Caco-2 (cell line): ENCODE measurements at regions not wholly inside any gene's neighbourhood (a gene's known extent, or its start where the extent isn't known, plus 50 kb on each side); places are given as distances from the start of the nearest gene placed in this dataset.

Experiments used
- BruUV-seq: library from RNA; stranded (reverse); fragments of 400-500 nt; replicated peaks from 2 replicates; lab custom pipeline; 2021; lab: Mats Ljungman, UMichigan
- CTCF ChIA-PET: fragments of 300-600 bp; sonication (Branson Sonifier 250); formaldehyde crosslinking; loops from one replicate; lab custom pipeline; 2022; ENCODE audit warnings: antibody characterized with exemption; lab: Charles Lee
- POLR2A ChIA-PET: fragments of 300-600 bp; sonication (Branson Sonifier 250); formaldehyde crosslinking; loops from one replicate; lab custom pipeline; 2022; ENCODE audit warnings: antibody characterized with exemption; lab: Charles Lee
- DNase-seq, 2 experiments: peaks; one replicate each; pipeline versions ENCODE4 v3.0.0 to v3.0.0-alpha.2; 2020 to 2022
- H3K27me3 ChIP-seq: replicated peaks from 2 replicates; pipeline ENCODE4 v1.6.0; 2011; ENCODE audit warnings: low read length; ENCODE audit not compliant: control insufficient read depth, insufficient read depth
- H3K36me3 ChIP-seq: 2 replicates; pipeline ENCODE4 v1.5.1; 2011; ENCODE audit warnings: low read length; ENCODE audit not compliant: control insufficient read depth, insufficient read depth
- H3K4me1 ChIP-seq: fragments of 250-450 bp; sonication (Bioruptor Pico); 2 replicates; pipeline ENCODE4 v1.5.1; 2020; ENCODE audit warnings: mild to moderate bottlenecking
- H3K4me3 ChIP-seq: 2 replicates; pipeline ENCODE4 v1.5.1; 2011; ENCODE audit warnings: low read depth, mild to moderate bottlenecking, control low read depth, low read length
- H3K9me3 ChIP-seq: fragments of 250-450 bp; sonication (Bioruptor Pico); 2 replicates; pipeline ENCODE4 v1.5.1; 2020; ENCODE audit warnings: mild to moderate bottlenecking, moderate library complexity
- H3K27ac Mint-ChIP-seq: one replicate; pipeline ENCODE4 v1.8.0; 2022; ENCODE audit warnings: mixed read lengths; ENCODE audit not compliant: unreplicated experiment
- H3K27me3 Mint-ChIP-seq: one replicate; pipeline ENCODE4 v1.8.0; 2022; ENCODE audit warnings: mixed read lengths; ENCODE audit not compliant: insufficient read depth, unreplicated experiment
- H3K36me3 Mint-ChIP-seq: one replicate; pipeline ENCODE4 v1.8.0; 2022; ENCODE audit warnings: mild to moderate bottlenecking, mixed read lengths; ENCODE audit not compliant: insufficient read depth, unreplicated experiment
- H3K4me1 Mint-ChIP-seq: one replicate; pipeline ENCODE4 v1.8.0; 2022; ENCODE audit warnings: low read depth, mixed read lengths; ENCODE audit not compliant: unreplicated experiment
- H3K4me3 Mint-ChIP-seq: one replicate; pipeline ENCODE4 v1.8.0; 2022; ENCODE audit warnings: mild to moderate bottlenecking, moderate library complexity, mixed read lengths; ENCODE audit not compliant: unreplicated experiment
- H3K9me3 Mint-ChIP-seq: one replicate; pipeline ENCODE4 v1.8.0; 2022; ENCODE audit warnings: mixed read lengths; ENCODE audit not compliant: unreplicated experiment
- intact Hi-C: fragments of 100-400 bp; cut with micrococcal nuclease; formaldehyde crosslinking; loops from one replicate; pipeline ENCODE4 v1.10.0; 2022; ENCODE audit not compliant: unreplicated experiment
- TF ChIP-seq, protein P1 (sequence below), 2 experiments: fragments of 200-600 bp in 1 of 2; IDR thresholded peaks; 1 replicate in 1 of 2; 2 replicates in 1 of 2; pipeline versions ENCODE4 v1.5.1 to v1.8.0; 2011 to 2022; ENCODE audit warnings: antibody characterized with exemption in 1 of 2, control low read depth in 1 of 2, inconsistent platforms in 1 of 2, low read depth in 1 of 2, low read length in 1 of 2, mild to moderate bottlenecking in 1 of 2, moderate library complexity in 1 of 2; ENCODE audit not compliant: insufficient read depth in 1 of 2, severe bottlenecking in 1 of 2, unreplicated experiment in 1 of 2

DNA sequence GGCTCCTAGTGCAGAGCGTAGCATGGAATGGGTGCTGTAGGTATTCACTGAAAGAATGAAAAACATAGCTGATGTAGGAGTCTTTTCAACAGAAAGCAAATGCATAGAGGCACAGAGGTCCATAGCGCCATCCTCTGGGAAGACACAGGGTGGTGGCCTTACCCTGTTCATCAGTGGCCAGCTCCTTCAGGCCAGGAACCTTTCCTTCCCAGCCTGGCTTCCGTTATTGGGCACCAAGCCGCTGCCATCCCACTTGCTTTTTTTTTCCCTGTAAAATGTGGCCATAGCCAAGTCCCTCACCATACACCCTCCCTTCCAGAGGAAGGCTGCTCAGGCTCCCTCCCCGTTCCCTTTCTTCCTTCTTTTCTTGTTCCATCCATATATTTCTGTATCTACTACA, 118.1 kb downstream of the ZNF621 start:
- no peaks in the 10 kb centered on the region for H3K4me1 ChIP-seq
- Mint-ChIP-seq H3K4me3 (no peak overlapping the region), H3K27ac (no peak overlapping the region), H3K36me3 (no peaks in the 10 kb centered on the region), H3K4me1 (no peaks in the 10 kb centered on the region), H3K27me3 (peaks cover 12% of the 10 kb centered on the region), H3K9me3 (no peaks in the 10 kb centered on the region)
- no peaks in the 10 kb centered on the region for H3K9me3 ChIP-seq
- DNase-seq: no peak
- TF ChIP-seq, protein P1, sequence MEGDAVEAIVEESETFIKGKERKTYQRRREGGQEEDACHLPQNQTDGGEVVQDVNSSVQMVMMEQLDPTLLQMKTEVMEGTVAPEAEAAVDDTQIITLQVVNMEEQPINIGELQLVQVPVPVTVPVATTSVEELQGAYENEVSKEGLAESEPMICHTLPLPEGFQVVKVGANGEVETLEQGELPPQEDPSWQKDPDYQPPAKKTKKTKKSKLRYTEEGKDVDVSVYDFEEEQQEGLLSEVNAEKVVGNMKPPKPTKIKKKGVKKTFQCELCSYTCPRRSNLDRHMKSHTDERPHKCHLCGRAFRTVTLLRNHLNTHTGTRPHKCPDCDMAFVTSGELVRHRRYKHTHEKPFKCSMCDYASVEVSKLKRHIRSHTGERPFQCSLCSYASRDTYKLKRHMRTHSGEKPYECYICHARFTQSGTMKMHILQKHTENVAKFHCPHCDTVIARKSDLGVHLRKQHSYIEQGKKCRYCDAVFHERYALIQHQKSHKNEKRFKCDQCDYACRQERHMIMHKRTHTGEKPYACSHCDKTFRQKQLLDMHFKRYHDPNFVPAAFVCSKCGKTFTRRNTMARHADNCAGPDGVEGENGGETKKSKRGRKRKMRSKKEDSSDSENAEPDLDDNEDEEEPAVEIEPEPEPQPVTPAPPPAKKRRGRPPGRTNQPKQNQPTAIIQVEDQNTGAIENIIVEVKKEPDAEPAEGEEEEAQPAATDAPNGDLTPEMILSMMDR (IDR thresholded peaks at IDR 0.05; ENCODE audit: insufficient read depth in 1 of 2, low read depth in 1 of 2, low read length in 1 of 2, severe bottlenecking in 1 of 2, unreplicated experiment in 1 of 2): no peak
- H3K4me3 ChIP-seq: no peak overlapping the region
- intact Hi-C loops: no loop called here
- H3K36me3 ChIP-seq: no peaks in the 10 kb centered on the region
- H3K27me3 ChIP-seq: no peaks in the 10 kb centered on the region; the same call in none of the 2 replicates
- POLR2A ChIA-PET: no interaction called here
- BruUV-seq: no TSS peak
- CTCF ChIA-PET: no interaction called here

DNA sequence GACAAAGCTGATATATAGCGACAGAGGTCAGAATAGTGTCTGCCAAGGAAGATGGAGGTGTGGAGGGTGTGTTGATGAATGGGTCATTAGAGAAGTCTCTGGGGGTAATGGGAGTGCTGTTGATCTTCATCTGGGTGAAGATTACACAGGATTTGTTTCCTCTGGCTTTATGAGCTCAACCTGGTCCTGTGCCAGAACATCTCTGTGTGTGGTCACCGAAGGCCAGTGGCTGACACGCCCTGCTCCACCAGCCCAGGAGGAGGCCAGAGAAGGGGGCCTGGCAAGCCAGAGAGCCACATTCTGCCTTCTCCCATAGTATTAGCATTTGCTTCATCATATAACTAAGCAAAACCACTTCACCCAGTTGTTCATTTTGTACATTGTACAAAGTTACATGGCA, 121.1 kb downstream of the ZNF621 start:
- no peaks in the 10 kb centered on the region for H3K36me3 ChIP-seq
- no peaks in the 10 kb centered on the region for H3K36me3 Mint-ChIP-seq
- no peaks in the 10 kb centered on the region for H3K4me1 ChIP-seq
- POLR2A ChIA-PET: no interaction called here
- intact Hi-C loops: no loop called here
- CTCF ChIA-PET: no interaction called here
- H3K4me1 Mint-ChIP-seq: no peaks in the 10 kb centered on the region
- H3K27ac Mint-ChIP-seq: no peak overlapping the region
- no peak for DNase-seq
- no peaks in the 10 kb centered on the region; the same call in none of the 2 replicates for H3K27me3 ChIP-seq
- H3K4me3 ChIP-seq: no peak overlapping the region
- no peaks in the 10 kb centered on the region for H3K9me3 Mint-ChIP-seq
- TF ChIP-seq, protein P1 (IDR thresholded peaks at IDR 0.05; ENCODE audit: insufficient read depth in 1 of 2, low read depth in 1 of 2, low read length in 1 of 2, severe bottlenecking in 1 of 2, unreplicated experiment in 1 of 2): no peak
- H3K9me3 ChIP-seq: no peaks in the 10 kb centered on the region
- no peak overlapping the region for H3K4me3 Mint-ChIP-seq
- peaks cover 12% of the 10 kb centered on the region for H3K27me3 Mint-ChIP-seq
- BruUV-seq: no TSS peak

DNA sequence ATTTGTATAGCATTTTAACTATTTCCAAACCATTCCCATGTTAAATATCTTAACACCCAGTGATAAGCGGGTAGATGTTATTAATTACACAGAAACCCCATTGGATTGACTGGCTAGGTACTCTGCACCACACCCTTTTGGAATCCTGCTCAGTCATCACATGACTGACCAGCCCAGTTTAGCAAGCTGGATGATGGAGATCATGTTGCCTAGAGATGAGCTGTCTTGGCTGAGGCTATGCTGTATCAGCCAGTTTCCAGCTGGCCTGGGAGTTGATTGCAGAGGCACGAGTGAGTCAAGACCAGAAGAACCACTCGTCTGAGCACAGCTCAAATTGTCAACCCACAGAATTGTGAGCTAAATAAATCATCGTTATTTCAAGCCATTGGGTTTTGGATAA, 124.6 kb downstream of the ZNF621 start:
- Histone ChIP-seq H3K36me3 (no peaks in the 10 kb centered on the region), H3K4me3 (no peak overlapping the region), H3K27me3 (no peaks in the 10 kb centered on the region; the same call in 1 of the 2 replicates), H3K9me3 (no peaks in the 10 kb centered on the region), H3K4me1 (no peaks in the 10 kb centered on the region)
- Mint-ChIP-seq H3K27me3 (peaks cover 4% of the 10 kb centered on the region), H3K27ac (no peak overlapping the region), H3K36me3 (no peaks in the 10 kb centered on the region), H3K4me3 (no peak overlapping the region), H3K4me1 (no peaks in the 10 kb centered on the region), H3K9me3 (no peaks in the 10 kb centered on the region)
- BruUV-seq: no TSS peak
- TF ChIP-seq, protein P1 (IDR thresholded peaks at IDR 0.05; ENCODE audit: insufficient read depth in 1 of 2, low read depth in 1 of 2, low read length in 1 of 2, severe bottlenecking in 1 of 2, unreplicated experiment in 1 of 2): no peak
- POLR2A ChIA-PET: interaction anchor here (0.6 kb wide), 1 partner anchor 11 kb away, joined by 3 read pairs; no protein-coding TSS in a partner anchor
- intact Hi-C loops: no loop called here
- no peak for DNase-seq
- CTCF ChIA-PET: no interaction called here
